ENCODE measurements at regions not wholly inside any gene's neighbourhood (a gene's known extent, or its start where the extent isn't known, plus 50 kb on each side); places are given as distances from the start of the nearest gene placed in this dataset.

GRCh38 chr4:32037399-32037798, 1317.2 kb downstream of the PCDH7 start:
- no peak for DNase-seq (ENCODE audit: low spot score)

GRCh38 chr4:32042486-32043247, 1322.5 kb downstream of the PCDH7 start:
- ATAC-seq (ENCODE audit: low FRiP score) (no peak), DNase-seq (ENCODE audit: low spot score) (no peak)
- TF ChIP-seq CTCF (IDR thresholded peaks at IDR 0.05) = no peak

More at GRCh38 chr4:32037399-32037798, 1317.2 kb downstream of the PCDH7 start:
- no peak for TF ChIP-seq CTCF (IDR thresholded peaks at IDR 0.05)
- no peak for ATAC-seq (ENCODE audit: low FRiP score)

GRCh38 chr4:32043248-32043633, 1323.1 kb downstream of the PCDH7 start:
- DNase-seq (ENCODE audit: low spot score) (no peak), ATAC-seq (ENCODE audit: low FRiP score) (no peak)
- TF ChIP-seq CTCF (IDR thresholded peaks at IDR 0.05) = no peak

- no peak for ATAC-seq (ENCODE audit: low FRiP score)
- no peak for DNase-seq (ENCODE audit: low spot score)
- TF ChIP-seq CTCF (IDR thresholded peaks at IDR 0.05) = no peak
Measured at GRCh38 chr4:32061916-32062315, 1341.7 kb downstream of the PCDH7 start.

GRCh38 chr4:32073542-32073941, 1353.4 kb downstream of the PCDH7 start:
- no peak for ATAC-seq (ENCODE audit: low FRiP score)
- no peak for TF ChIP-seq CTCF (IDR thresholded peaks at IDR 0.05)

GRCh38 chr4:32087211-32087610, 1367.0 kb downstream of the PCDH7 start:
- no peak for TF ChIP-seq CTCF (IDR thresholded peaks at IDR 0.05)
- ATAC-seq (ENCODE audit: low FRiP score) = no peak
- no peak for DNase-seq (ENCODE audit: low spot score)

More at GRCh38 chr4:32073542-32073941, 1353.4 kb downstream of the PCDH7 start:
- DNase-seq (ENCODE audit: low spot score) = no peak

- DNase-seq (ENCODE audit: low spot score) (no peak), ATAC-seq (ENCODE audit: low FRiP score) (no peak)
- TF ChIP-seq CTCF (IDR thresholded peaks at IDR 0.05) = no peak
Measured at GRCh38 chr4:32094987-32095386, 1374.8 kb downstream of the PCDH7 start.

Measured in omental fat pad (tissue), 3 donors.